ENCODE measurements at regions not wholly inside any gene's neighbourhood (a gene's known extent, or its start where the extent isn't known, plus 50 kb on each side); places are given as distances from the start of the nearest gene placed in this dataset.

- H3K4me3 ChIP-seq (ENCODE audit: low read length): no peak overlapping the region
- ATAC-seq (no peak), DNase-seq (no peak)
- no peaks in the 10 kb centered on the region for H3K9me3 ChIP-seq (ENCODE audit: control insufficient read depth, insufficient read depth, low read length)
- H3K27ac ChIP-seq (ENCODE audit: low read length): no peak overlapping the region
- no peak for TF ChIP-seq CTCF (IDR thresholded peaks at IDR 0.05)
- H3K36me3 Mint-ChIP-seq: no peaks in the 10 kb centered on the region
- no peaks in the 10 kb centered on the region for H3K9me3 Mint-ChIP-seq
- H3K36me3 ChIP-seq (ENCODE audit: control insufficient read depth, insufficient read depth, low read length): no peaks in the 10 kb centered on the region
- no peaks in the 10 kb centered on the region for H3K4me1 ChIP-seq (ENCODE audit: control insufficient read depth, insufficient read depth, low read length)
- no peak overlapping the region for H3K27ac Mint-ChIP-seq
- peaks cover 0 to 23% of the 10 kb centered on the region in 2 donors for H3K27me3 Mint-ChIP-seq (ENCODE audit: low read depth in 2 of 2)
- 90% methylated on average over 3 of the region's 3 CpGs for WGBS (ENCODE audit: insufficient coverage)
- no peak overlapping the region for H3K4me3 Mint-ChIP-seq
- intact Hi-C loops (cut with micrococcal nuclease): no loop called here
- H3K4me1 Mint-ChIP-seq: no peaks in the 10 kb centered on the region
- H3K27me3 ChIP-seq (ENCODE audit: control insufficient read depth, insufficient read depth, low read length): no peaks in the 10 kb centered on the region
These were observed 179.9 kb upstream of the DTNBP1 start for GRCh38 chr6:15842727-15843117.

GRCh38 chr6:15841937-15842726 is 179.3 kb upstream of the DTNBP1 start:
- no peaks in the 10 kb centered on the region for H3K36me3 Mint-ChIP-seq
- 88% methylated on average over 9 of the region's 9 CpGs for WGBS (ENCODE audit: insufficient coverage)
- H3K4me3 ChIP-seq (ENCODE audit: low read length): no peak overlapping the region
- H3K4me1 ChIP-seq (ENCODE audit: control insufficient read depth, insufficient read depth, low read length): no peaks in the 10 kb centered on the region
- H3K27me3 Mint-ChIP-seq (ENCODE audit: low read depth in 2 of 2): peaks cover 2 to 26% of the 10 kb centered on the region in 2 donors
- H3K36me3 ChIP-seq (ENCODE audit: control insufficient read depth, insufficient read depth, low read length): no peaks in the 10 kb centered on the region
- no peaks in the 10 kb centered on the region for H3K4me1 Mint-ChIP-seq
- H3K27me3 ChIP-seq (ENCODE audit: control insufficient read depth, insufficient read depth, low read length): no peaks in the 10 kb centered on the region
- H3K9me3 ChIP-seq (ENCODE audit: control insufficient read depth, insufficient read depth, low read length): no peaks in the 10 kb centered on the region
- H3K27ac Mint-ChIP-seq: no peak overlapping the region
- ATAC-seq (no peak), DNase-seq (no peak)
- no peak for TF ChIP-seq CTCF (IDR thresholded peaks at IDR 0.05)
- intact Hi-C loops (cut with micrococcal nuclease): no loop called here
- no peaks in the 10 kb centered on the region for H3K9me3 Mint-ChIP-seq
- no peak overlapping the region for H3K4me3 Mint-ChIP-seq
- no peak overlapping the region for H3K27ac ChIP-seq (ENCODE audit: low read length)

GRCh38 chr6:15839969-15840541 is 177.2 kb upstream of the DTNBP1 start:
- H3K27me3 Mint-ChIP-seq (ENCODE audit: low read depth in 2 of 2): peaks cover 4 to 30% of the 10 kb centered on the region in 2 donors
- H3K36me3 ChIP-seq (ENCODE audit: control insufficient read depth, insufficient read depth, low read length): no peaks in the 10 kb centered on the region
- no peaks in the 10 kb centered on the region for H3K36me3 Mint-ChIP-seq
- H3K4me3 ChIP-seq (ENCODE audit: low read length): no peak overlapping the region
- DNase-seq: no peak
- H3K4me1 Mint-ChIP-seq: no peaks in the 10 kb centered on the region
- no peaks in the 10 kb centered on the region for H3K4me1 ChIP-seq (ENCODE audit: control insufficient read depth, insufficient read depth, low read length)
- no peaks in the 10 kb centered on the region for H3K27me3 ChIP-seq (ENCODE audit: control insufficient read depth, insufficient read depth, low read length)
- H3K4me3 Mint-ChIP-seq: no peak overlapping the region
- no peak overlapping the region for H3K27ac Mint-ChIP-seq
- intact Hi-C loops (cut with micrococcal nuclease): no loop called here
- no peak overlapping the region for H3K27ac ChIP-seq (ENCODE audit: low read length)
- ATAC-seq: no peak
- H3K9me3 ChIP-seq (ENCODE audit: control insufficient read depth, insufficient read depth, low read length): no peaks in the 10 kb centered on the region
- no peaks in the 10 kb centered on the region for H3K9me3 Mint-ChIP-seq
- TF ChIP-seq CTCF (IDR thresholded peaks at IDR 0.05): no peak
- 94% methylated on average over 5 of the region's 5 CpGs for WGBS (ENCODE audit: insufficient coverage)
